ENCODE measurements at regions not wholly inside any gene's neighbourhood (a gene's known extent, or its start where the extent isn't known, plus 50 kb on each side); places are given as distances from the start of the nearest gene placed in this dataset.

GRCh38 chr2:200752835-200753234 lies 58.9 kb upstream of the BZW1 start:
- no peak overlapping the region for H3K27ac Mint-ChIP-seq
- DNase-seq: no peak
- H2BK5ac ChIP-seq (ENCODE audit: insufficient read length, low read length): no peak overlapping the region
- H3K27me3 Mint-ChIP-seq (ENCODE audit: low read depth): peaks cover 2% of the 10 kb centered on the region
- peaks cover 6 to 13% of the 10 kb centered on the region in 2 experiments; a peak in 3 of 4 replicates for H3K4me1 Mint-ChIP-seq
- no peaks in the 10 kb centered on the region; the same call in 1 of the 2 replicates for H3K4me1 ChIP-seq (ENCODE audit: insufficient read depth, low read length)
- no peak overlapping the region for H2BK12ac ChIP-seq (ENCODE audit: insufficient read length, low read depth, low read length)
- H3K79me1 ChIP-seq (ENCODE audit: insufficient read depth, low read depth, low read length, poor library complexity, severe bottlenecking): no peaks in the 10 kb centered on the region
- WGBS (ENCODE audit: extremely low coverage, insufficient read length, low lambda C conversion rate): no CpG with 5 or more reads among the region's 1 CpG
- no peak overlapping the region for H3K4ac ChIP-seq (ENCODE audit: low read depth, low read length)
- H3K9ac ChIP-seq (ENCODE audit: extremely low read depth, insufficient read length, low read length): no peak overlapping the region
- no peak overlapping the region for H3K18ac ChIP-seq (ENCODE audit: insufficient read length, low read depth, low read length)
- H3K4me2 ChIP-seq (ENCODE audit: insufficient read depth, insufficient read length, low read length): no peak overlapping the region
- no peak overlapping the region for H4K8ac ChIP-seq (replicated peaks; ENCODE audit: insufficient read length, low read depth, low read length)
- no peaks in the 10 kb centered on the region for H3K23me2 ChIP-seq (ENCODE audit: insufficient read length, low read depth, low read length, poor library complexity, severe bottlenecking)
- no peaks in the 10 kb centered on the region for H3K27me3 ChIP-seq (ENCODE audit: insufficient read depth, low read length)
- no peak overlapping the region for H2BK20ac ChIP-seq (ENCODE audit: low read depth, low read length, poor library complexity, severe bottlenecking)
- no peak overlapping the region for H4K91ac ChIP-seq (ENCODE audit: insufficient read length, low read depth, low read length)
- H3K14ac ChIP-seq (ENCODE audit: insufficient read depth, low read length): no peak overlapping the region
- H4K5ac ChIP-seq (ENCODE audit: insufficient read length, low read depth, low read length): no peak overlapping the region
- H3K79me2 ChIP-seq (ENCODE audit: insufficient read depth, low read length): no peaks in the 10 kb centered on the region
- no peak overlapping the region for H3K23ac ChIP-seq (ENCODE audit: insufficient read length, low read depth, low read length)
- no peaks in the 10 kb centered on the region for H3K9me3 Mint-ChIP-seq
- no peak overlapping the region for H3K56ac ChIP-seq (ENCODE audit: insufficient read length, low read depth, low read length)
- no peak overlapping the region for H3K27ac ChIP-seq (ENCODE audit: insufficient read length, low read depth, low read length)
- H4K20me1 ChIP-seq (ENCODE audit: control insufficient read depth, insufficient read depth, insufficient read length): no peaks in the 10 kb centered on the region
- no peaks in the 10 kb centered on the region for H3K9me3 ChIP-seq (ENCODE audit: control insufficient read depth, low read depth, low read length)
- H2BK120ac ChIP-seq (ENCODE audit: low read depth, low read length, poor library complexity, severe bottlenecking): no peak overlapping the region
- H2BK15ac ChIP-seq (ENCODE audit: low read depth, low read length): no peak overlapping the region
- no peak overlapping the region for H3K4me3 Mint-ChIP-seq
- no peak for TF ChIP-seq CTCF (conservative IDR thresholded peaks at IDR 0.05)
- no peak overlapping the region for H3T11ph ChIP-seq (ENCODE audit: low read length)
- H2AK5ac ChIP-seq (ENCODE audit: insufficient read length, low read length): no peak overlapping the region
- H2AFZ ChIP-seq (ENCODE audit: low read length): no peak overlapping the region
- no peaks in the 10 kb centered on the region for H3K36me3 Mint-ChIP-seq (ENCODE audit: insufficient read depth in 1 of 3, low read depth in 3 of 3)

Data from H9 (cell line).